H1 (cell line): ENCODE measurements at regions not wholly inside any gene's neighbourhood (a gene's known extent, or its start where the extent isn't known, plus 50 kb on each side); places are given as distances from the start of the nearest gene placed in this dataset.
A peak's percentile ranks its signal among the peaks of the same experiment; 100 is the strongest.

Source experiments
- CTCF ChIA-PET: fragments of 300-600 bp; sonication (Branson Sonifier 250); formaldehyde crosslinking; loops from one replicate; lab custom pipeline; 2021; ENCODE audit not compliant: partially characterized antibody; lab: Charles Lee
- POLR2A ChIA-PET: fragments of 300-600 bp; sonication (Branson Sonifier 250); formaldehyde crosslinking; loops from one replicate; lab custom pipeline; 2021; ENCODE audit warnings: inconsistent platforms; ENCODE audit not compliant: partially characterized antibody; lab: Charles Lee
- DNase-seq, 2 experiments: peaks; one replicate each; pipeline versions ENCODE4 v3.0.0 to v3.0.0-alpha.2; 2010 to 2022; ENCODE audit warnings: low spot score in 2 of 2, low read depth in 1 of 2, mixed read lengths in 1 of 2
- FAIRE-seq: peaks from 2 replicates; lab custom pipeline; 2011; peaks lifted over from hg19 to GRCh38; lab: Jason Lieb, UNC
- H2AFZ ChIP-seq: 2 replicates; pipeline ENCODE4 v1.8.1; 2012; ENCODE audit warnings: low read length, inconsistent platforms
- H2AK5ac ChIP-seq: 2 replicates; pipeline ENCODE4 v1.6.1; 2013; ENCODE audit warnings: low read depth, low read length
- H2BK120ac ChIP-seq: replicated peaks from 2 replicates; pipeline ENCODE3; 2013; ENCODE audit warnings: low read depth, low read length, inconsistent platforms
- H2BK12ac ChIP-seq: 2 replicates; pipeline ENCODE4 v1.6.1; 2013; ENCODE audit warnings: low read depth, low read length
- H2BK15ac ChIP-seq: 2 replicates; pipeline ENCODE4 v1.6.1; 2013; ENCODE audit warnings: low read length
- H2BK20ac ChIP-seq: 2 replicates; pipeline ENCODE4 v1.6.1; 2013; ENCODE audit warnings: low read length
- H2BK5ac ChIP-seq: 2 replicates; pipeline ENCODE4 v1.6.1; 2013; ENCODE audit warnings: low read depth, low read length
- H3K14ac ChIP-seq: 2 replicates; pipeline ENCODE4 v1.6.1; 2013; ENCODE audit warnings: inconsistent platforms; ENCODE audit not compliant: insufficient read length
- H3K18ac ChIP-seq: 2 replicates; pipeline ENCODE4 v1.6.1; 2013; ENCODE audit warnings: low read length; ENCODE audit errors: extremely low read depth
- H3K23ac ChIP-seq: 2 replicates; pipeline ENCODE4 v1.6.1; 2013; ENCODE audit warnings: inconsistent platforms; ENCODE audit not compliant: insufficient read length
- H3K23me2 ChIP-seq: 2 replicates; pipeline ENCODE4 v1.6.1; 2013; ENCODE audit warnings: low read depth, low read length
- H3K27ac ChIP-seq: 2 replicates; pipeline ENCODE4 v1.6.1; 2011; ENCODE audit warnings: low read depth, low read length, inconsistent platforms
- H3K27me3 ChIP-seq, 4 experiments: replicated peaks in 1 of 4; 1 replicate in 1 of 4; 2 replicates in 3 of 4; pipeline versions ENCODE4 v1.6.1 to v1.8.1; 2011 to 2013; ENCODE audit warnings: low read length in 3 of 4, mild to moderate bottlenecking in 3 of 4, inconsistent platforms in 2 of 4, mixed read lengths in 2 of 4, moderate library complexity in 1 of 4; ENCODE audit not compliant: control insufficient read depth in 3 of 4, insufficient read depth in 3 of 4; ENCODE audit errors: extremely low read depth in 1 of 4
- H3K36me3 ChIP-seq, 4 experiments: 2 replicates each; pipeline versions ENCODE4 v1.6.1 to v1.8.1; 2011 to 2013; ENCODE audit warnings: mild to moderate bottlenecking in 4 of 4, low read length in 3 of 4, moderate library complexity in 2 of 4, control low read depth in 1 of 4, inconsistent platforms in 1 of 4; ENCODE audit not compliant: insufficient read depth in 4 of 4, control insufficient read depth in 2 of 4
- H3K4ac ChIP-seq: replicated peaks from 2 replicates; pipeline ENCODE3; 2013; ENCODE audit warnings: low read length, low read depth, mixed read lengths, inconsistent platforms; ENCODE audit not compliant: insufficient read length
- H3K4me1 ChIP-seq, 4 experiments: replicated peaks in 1 of 4; 1 replicate in 1 of 4; 2 replicates in 3 of 4; pipeline versions ENCODE4 v1.6.1 to v1.8.1; 2011 to 2013; ENCODE audit warnings: low read length in 3 of 4, inconsistent platforms in 2 of 4, mixed read lengths in 1 of 4; ENCODE audit not compliant: insufficient read depth in 4 of 4, control insufficient read depth in 3 of 4
- H3K4me2 ChIP-seq, 2 experiments: 2 replicates each; pipeline versions ENCODE4 v1.6.1 to v1.8.1; 2011 to 2013; ENCODE audit warnings: low read depth in 2 of 2, low read length in 2 of 2, control low read depth in 1 of 2, inconsistent platforms in 1 of 2, mild to moderate bottlenecking in 1 of 2; ENCODE audit not compliant: insufficient read depth in 1 of 2
- H3K4me3 ChIP-seq, 4 experiments: fragments of 200-600, 300-600 bp in 1 of 4; sonication (generic), shearing (Covaris generic), sonication (Bioruptor Twin) in 1 of 4; 2 replicates each; pipeline versions ENCODE4 v1.5.1 to v1.8.1; 2011 to 2016; ENCODE audit warnings: low read length in 4 of 4, low read depth in 3 of 4, control low read depth in 2 of 4, inconsistent platforms in 2 of 4, mild to moderate bottlenecking in 2 of 4, mixed read lengths in 1 of 4, moderate library complexity in 1 of 4; ENCODE audit not compliant: insufficient read depth in 2 of 4; ENCODE audit errors: extremely low read depth in 1 of 4
- H3K56ac ChIP-seq: replicated peaks from 2 replicates; pipeline ENCODE3; 2013; ENCODE audit warnings: low read depth, mild to moderate bottlenecking, mixed read lengths, low read length, inconsistent platforms; ENCODE audit not compliant: insufficient read length
- H3K79me1 ChIP-seq: 2 replicates; pipeline ENCODE4 v1.6.1; 2013; ENCODE audit warnings: low read depth, low read length, control low read depth
- H3K79me2 ChIP-seq, 2 experiments: 2 replicates each; pipeline versions ENCODE4 v1.6.1 to v1.8.1; 2012 to 2013; ENCODE audit warnings: low read length in 2 of 2, mild to moderate bottlenecking in 2 of 2, inconsistent platforms in 1 of 2; ENCODE audit not compliant: insufficient read depth in 2 of 2, control insufficient read depth in 1 of 2
- H3K9ac ChIP-seq, 4 experiments: replicated peaks in 1 of 4; 1 replicate in 1 of 4; 2 replicates in 3 of 4; pipeline versions ENCODE4 v1.6.1 to v1.8.1; 2011 to 2013; ENCODE audit warnings: low read depth in 3 of 4, low read length in 3 of 4, control low read depth in 2 of 4, mild to moderate bottlenecking in 2 of 4, moderate library complexity in 2 of 4, inconsistent platforms in 1 of 4; ENCODE audit errors: extremely low read depth in 1 of 4
- H3K9me3 ChIP-seq, 2 experiments: 2 replicates each; pipeline versions ENCODE4 v1.6.1 to v1.8.1; 2012 to 2013; ENCODE audit warnings: mild to moderate bottlenecking in 2 of 2, moderate library complexity in 2 of 2, control low read depth in 1 of 2, inconsistent platforms in 1 of 2, low read depth in 1 of 2, low read length in 1 of 2, mixed read lengths in 1 of 2; ENCODE audit not compliant: insufficient read depth in 2 of 2
- H4K20me1 ChIP-seq, 2 experiments: replicated peaks in 1 of 2; 2 replicates each; pipeline versions ENCODE3 to v1.8.1; 2011 to 2013; ENCODE audit warnings: inconsistent platforms in 2 of 2, low read length in 2 of 2, mild to moderate bottlenecking in 1 of 2; ENCODE audit not compliant: insufficient read depth in 2 of 2, control insufficient read depth in 1 of 2
- H4K5ac ChIP-seq: 2 replicates; pipeline ENCODE4 v1.6.1; 2013; ENCODE audit warnings: low read length, low read depth, mixed read lengths, inconsistent platforms; ENCODE audit not compliant: insufficient read length
- H4K8ac ChIP-seq: 2 replicates; pipeline ENCODE4 v1.8.0; 2013; ENCODE audit warnings: mild to moderate bottlenecking, moderate library complexity, low read length, inconsistent platforms; ENCODE audit not compliant: insufficient read depth; ENCODE audit errors: extremely low read depth
- H4K91ac ChIP-seq: replicated peaks from 2 replicates; pipeline ENCODE3; 2013; ENCODE audit warnings: low read length, mixed read lengths, inconsistent platforms; ENCODE audit not compliant: insufficient read length
- FOSL1 ChIP-seq: IDR thresholded peaks from 2 replicates; pipeline ENCODE4 v1.6.1; 2011; ENCODE audit warnings: mild to moderate bottlenecking, low read depth, low read length, moderate library complexity; ENCODE audit not compliant: insufficient read depth
- RFX5 ChIP-seq: IDR thresholded peaks from 2 replicates; pipeline ENCODE4 v1.6.1; 2011; ENCODE audit warnings: low read depth, low read length, improper control_type of control experiment, borderline replicate concordance
- WGBS, 2 experiments: shearing (Covaris generic) in 1 of 2; methylation state at CpG; one replicate each; pipeline versions ENCODE4 v1.1.6 to v1.1.7; 2013 to 2015; ENCODE audit warnings: low lambda C conversion rate in 2 of 2, mixed read lengths in 2 of 2, inconsistent platforms in 1 of 2, low coverage in 1 of 2, missing lambda C conversion rate in 1 of 2; ENCODE audit not compliant: insufficient replicate concordance in 2 of 2, insufficient coverage in 1 of 2, insufficient read length in 1 of 2; ENCODE audit errors: extremely low coverage in 1 of 2, missing lambda C conversion rate in 1 of 2; 5-methylcytosine and 5-hydroxymethylcytosine counted together

DNA sequence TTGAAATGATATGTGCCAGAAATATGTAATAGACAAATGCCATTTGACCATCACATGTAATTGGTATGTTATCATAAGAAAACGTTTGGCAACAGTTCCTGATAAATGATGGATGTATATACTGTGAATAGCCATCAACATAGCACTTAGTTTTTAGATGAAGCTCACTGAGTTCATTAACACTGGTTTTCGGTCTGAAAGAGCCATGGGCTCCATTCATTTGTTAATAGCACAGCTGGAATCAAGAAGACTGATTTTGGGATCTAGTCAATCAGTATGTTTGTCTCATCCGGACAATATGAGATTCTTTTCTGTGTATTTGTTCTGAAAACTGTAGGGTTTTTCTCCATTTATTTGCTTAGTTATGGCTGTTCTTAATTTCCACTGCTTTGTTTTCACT is 413.5 kb upstream of the CLINT1 start:
- DNase-seq: no peak

More for the DNA sequence above, 413.5 kb upstream of the CLINT1 start:
- H2AFZ ChIP-seq: no peak overlapping the region
- FAIRE-seq: peak; percentile 19
- no peak overlapping the region for H4K8ac ChIP-seq
- peak overlapping the region in 2 of 4 experiments; percentile 19 to 22; a peak in 1 of 8 replicates for H3K4me3 ChIP-seq
- H2BK120ac ChIP-seq: no peak overlapping the region
- H3K23me2 ChIP-seq: no peaks in the 10 kb centered on the region
- no peak overlapping the region for H3K23ac ChIP-seq
- H4K5ac ChIP-seq: no peak overlapping the region
- H4K20me1 ChIP-seq: no peaks in the 10 kb centered on the region
- H3K27ac ChIP-seq: no peak overlapping the region
- peak overlapping the region; percentile 37 to 57; a peak in 3 of 4 replicates for H3K4me2 ChIP-seq
- no peaks in the 10 kb centered on the region; a peak in 1 of 7 replicates for H3K27me3 ChIP-seq
- H3K18ac ChIP-seq: no peak overlapping the region
- no peak overlapping the region for H3K4ac ChIP-seq
- no peak overlapping the region for H3K14ac ChIP-seq
- H3K79me1 ChIP-seq: no peaks in the 10 kb centered on the region
- no peak overlapping the region for H2BK20ac ChIP-seq
- H2AK5ac ChIP-seq: no peak overlapping the region
- no peak overlapping the region for H4K91ac ChIP-seq
- no peak overlapping the region for H2BK12ac ChIP-seq
- TF ChIP-seq RFX5 (no peak), FOSL1 (no peak)
- TF ChIP-seq, all 59 proteins: peak for 0
- CTCF ChIA-PET: interaction anchor here (1.6 kb wide), 1 partner anchor 19 kb away, joined by 5 read pairs; no protein-coding TSS in a partner anchor
- WGBS, 2 experiments: 18% methylated on average over 3 of the region's 3 CpGs; no CpG with 5 or more reads in 1 of the 2 experiments
- Histone ChIP-seq H2BK15ac (no peak overlapping the region), H3K56ac (no peak overlapping the region), H3K9me3 (peaks cover 1 to 3% of the 10 kb centered on the region in 2 experiments; a peak in 2 of 4 replicates), H2BK5ac (no peak overlapping the region), H3K79me2 (no peaks in the 10 kb centered on the region), H3K36me3 (no peaks in the 10 kb centered on the region), H3K4me1 (peaks cover 0 to 6% (median 6%) of the 10 kb centered on the region in 4 experiments; a peak in 5 of 7 replicates), H3K9ac (no peak overlapping the region)
- POLR2A ChIA-PET: no interaction called here
